Inferior parietal cortex (tissue), 1 donor: ENCODE measurements at regions not wholly inside any gene's neighbourhood (a gene's known extent, or its start where the extent isn't known, plus 50 kb on each side); places are given as distances from the start of the nearest gene placed in this dataset.
A peak's percentile ranks its signal among the peaks of the same experiment; 100 is the strongest.

Experiments used
- DNase-seq: peaks from one replicate; pipeline ENCODE4 v3.0.0-alpha.2; 2016; ENCODE audit errors: extremely low spot score

- DNase-seq = no peak
These were observed 64.0 kb downstream of the BMP2 start for GRCh38 chr20:6831461-6831860.

GRCh38 chr20:6832811-6833210 lies 65.3 kb downstream of the BMP2 start:
- DNase-seq = no peak

GRCh38 chr20:6835609-6836008 lies 68.1 kb downstream of the BMP2 start:
- DNase-seq = no peak

- DNase-seq = no peak
These were observed 69.4 kb downstream of the BMP2 start for GRCh38 chr20:6836821-6837374.

- DNase-seq = no peak
These were observed 70.2 kb downstream of the BMP2 start for GRCh38 chr20:6837730-6838129.

GRCh38 chr20:6838181-6838826 lies 70.8 kb downstream of the BMP2 start:
- no peak for DNase-seq

- DNase-seq = no peak
These were observed 73.6 kb downstream of the BMP2 start for GRCh38 chr20:6841128-6841527.

GRCh38 chr20:6845141-6845540 lies 77.7 kb downstream of the BMP2 start:
- DNase-seq = no peak

- DNase-seq = no peak
These were observed 80.6 kb downstream of the BMP2 start for GRCh38 chr20:6848041-6848440.

- DNase-seq = no peak
These were observed 81.5 kb downstream of the BMP2 start for GRCh38 chr20:6848992-6849391.

- DNase-seq = no peak
These were observed 83.7 kb downstream of the BMP2 start for GRCh38 chr20:6851136-6851535.

GRCh38 chr20:6852478-6852877 lies 85.0 kb downstream of the BMP2 start:
- no peak for DNase-seq

GRCh38 chr20:6855104-6855503 lies 87.6 kb downstream of the BMP2 start:
- no peak for DNase-seq

- no peak for DNase-seq
These were observed 88.3 kb downstream of the BMP2 start for GRCh38 chr20:6855796-6856195.

GRCh38 chr20:6857927-6858326 lies 90.4 kb downstream of the BMP2 start:
- no peak for DNase-seq

GRCh38 chr20:6863355-6863754 lies 95.9 kb downstream of the BMP2 start:
- peak; percentile 11 for DNase-seq

- peak; percentile 50 for DNase-seq
These were observed 96.3 kb downstream of the BMP2 start for GRCh38 chr20:6863798-6864201.

GRCh38 chr20:6864740-6865139 lies 97.3 kb downstream of the BMP2 start:
- DNase-seq = no peak

GRCh38 chr20:6866741-6867140 lies 99.3 kb downstream of the BMP2 start:
- DNase-seq = no peak

GRCh38 chr20:6868861-6869260 lies 101.4 kb downstream of the BMP2 start:
- DNase-seq = no peak

- DNase-seq = no peak
These were observed 103.1 kb downstream of the BMP2 start for GRCh38 chr20:6870559-6870958.

- DNase-seq = no peak
These were observed 110.1 kb downstream of the BMP2 start for GRCh38 chr20:6877633-6878032.

GRCh38 chr20:6882561-6883291 lies 115.2 kb downstream of the BMP2 start:
- DNase-seq = no peak
